Esophagus muscularis mucosa (tissue), 4 donors: ENCODE measurements at regions not wholly inside any gene's neighbourhood (a gene's known extent, or its start where the extent isn't known, plus 50 kb on each side); places are given as distances from the start of the nearest gene placed in this dataset.
A peak's percentile ranks its signal among the peaks of the same experiment; 100 is the strongest.

Experiments used
- DNase-seq: peaks from one replicate; pipeline ENCODE4 v3.0.0-alpha.2; 2017; ENCODE audit errors: extremely low spot score
- H3K27ac ChIP-seq, 4 donors: fragments of 200-600 bp; sonication (generic); replicated peaks in 1 of 4; 1 replicate in 3 of 4; 2 replicates in 1 of 4; pipeline ENCODE4 v1.5.1; 2016 to 2019; ENCODE audit warnings: mild to moderate bottlenecking in 1 of 4
- H3K27me3 ChIP-seq, 4 donors: fragments of 200-600 bp; sonication (generic); one replicate each; pipeline versions ENCODE4 v1.5.1 to v1.6.0; 2016 to 2019
- H3K36me3 ChIP-seq, 4 donors: fragments of 200-600 bp; sonication (generic); one replicate each; pipeline ENCODE4 v1.5.1; 2016 to 2019
- H3K4me1 ChIP-seq, 4 donors: fragments of 200-600 bp; sonication (generic); one replicate each; pipeline ENCODE4 v1.5.1; 2016 to 2019
- H3K4me3 ChIP-seq, 4 donors: fragments of 200-600 bp; sonication (generic); 1 replicate in 2 of 4; 2 replicates in 2 of 4; pipeline ENCODE4 v1.5.1; 2016 to 2019; ENCODE audit warnings: mild to moderate bottlenecking in 4 of 4, moderate library complexity in 1 of 4
- H3K9me3 ChIP-seq, 4 donors: fragments of 200-600 bp; sonication (generic); 1 replicate in 3 of 4; 2 replicates in 1 of 4; pipeline ENCODE4 v1.5.1; 2016 to 2019
- EP300 ChIP-seq: sonication (generic); formaldehyde crosslinking; IDR thresholded peaks from one replicate; pipeline ENCODE4 v1.6.1; 2017; ENCODE audit warnings: antibody characterized with exemption
- POLR2A ChIP-seq: fragments of 450-650 bp; IDR thresholded peaks from one replicate; pipeline ENCODE4 v1.6.1; 2017; ENCODE audit warnings: antibody characterized with exemption, moderate library complexity, mild to moderate bottlenecking, low read depth
- POLR2AphosphoS5 ChIP-seq, 2 donors: sonication (generic); formaldehyde crosslinking; IDR thresholded peaks; one replicate each; pipeline ENCODE4 v1.6.1; 2017; ENCODE audit warnings: antibody characterized with exemption in 2 of 2
- WGBS: methylation state at CpG from one replicate; pipeline ENCODE4 v1.1.5; 2018; 5-methylcytosine and 5-hydroxymethylcytosine counted together
- intact Hi-C: fragments of 100-400 bp; cut with DNase I; formaldehyde crosslinking; loops from one replicate; pipeline ENCODE4 v1.15.1; 2023
- TF ChIP-seq, protein P1 (sequence below), 3 experiments: fragments of 200-600 bp in 2 of 3; fragments of 450-650 bp in 1 of 3; sonication (generic) in 2 of 3; IDR thresholded peaks; one replicate each; pipeline ENCODE4 v1.5.1; 2017 to 2019; ENCODE audit warnings: antibody characterized with exemption in 3 of 3, mild to moderate bottlenecking in 2 of 3, moderate library complexity in 1 of 3

DNA sequence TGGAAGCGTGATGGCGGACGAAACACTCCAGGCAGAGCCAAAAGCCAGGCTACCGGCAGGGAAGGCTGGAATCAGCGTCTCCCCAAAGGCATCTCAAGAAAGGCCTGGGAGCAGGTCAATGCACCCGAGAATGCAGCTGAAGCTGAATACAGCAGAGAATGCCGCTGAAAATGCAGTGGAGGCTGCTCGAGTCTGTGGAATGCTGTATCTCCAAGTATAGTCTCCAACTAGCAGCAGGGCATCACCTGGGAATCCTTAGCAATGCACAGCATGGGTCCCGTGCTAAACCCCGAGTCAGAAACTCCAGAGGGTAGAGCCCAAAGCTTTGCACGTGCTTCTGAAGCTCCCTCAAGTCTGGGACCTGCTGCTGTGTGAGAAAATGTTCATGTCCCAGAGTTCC, 191.1 kb upstream of the ALKAL2 start:
- intact Hi-C loops: no loop called here
- Histone ChIP-seq H3K27me3 (no peaks in the 10 kb centered on the region), H3K9me3 (peaks cover 0 to 6% (median 0%) of the 10 kb centered on the region in 4 donors), H3K4me1 (peaks cover 0 to 9% (median 2%) of the 10 kb centered on the region in 4 donors), H3K4me3 (no peak overlapping the region), H3K27ac (no peak overlapping the region), H3K36me3 (no peaks in the 10 kb centered on the region)
- 63% methylated on average over 11 of the region's 11 CpGs for WGBS
- TF ChIP-seq, protein P1, sequence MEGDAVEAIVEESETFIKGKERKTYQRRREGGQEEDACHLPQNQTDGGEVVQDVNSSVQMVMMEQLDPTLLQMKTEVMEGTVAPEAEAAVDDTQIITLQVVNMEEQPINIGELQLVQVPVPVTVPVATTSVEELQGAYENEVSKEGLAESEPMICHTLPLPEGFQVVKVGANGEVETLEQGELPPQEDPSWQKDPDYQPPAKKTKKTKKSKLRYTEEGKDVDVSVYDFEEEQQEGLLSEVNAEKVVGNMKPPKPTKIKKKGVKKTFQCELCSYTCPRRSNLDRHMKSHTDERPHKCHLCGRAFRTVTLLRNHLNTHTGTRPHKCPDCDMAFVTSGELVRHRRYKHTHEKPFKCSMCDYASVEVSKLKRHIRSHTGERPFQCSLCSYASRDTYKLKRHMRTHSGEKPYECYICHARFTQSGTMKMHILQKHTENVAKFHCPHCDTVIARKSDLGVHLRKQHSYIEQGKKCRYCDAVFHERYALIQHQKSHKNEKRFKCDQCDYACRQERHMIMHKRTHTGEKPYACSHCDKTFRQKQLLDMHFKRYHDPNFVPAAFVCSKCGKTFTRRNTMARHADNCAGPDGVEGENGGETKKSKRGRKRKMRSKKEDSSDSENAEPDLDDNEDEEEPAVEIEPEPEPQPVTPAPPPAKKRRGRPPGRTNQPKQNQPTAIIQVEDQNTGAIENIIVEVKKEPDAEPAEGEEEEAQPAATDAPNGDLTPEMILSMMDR (IDR thresholded peaks at IDR 0.05): no peak
- TF ChIP-seq POLR2AphosphoS5 (IDR thresholded peaks at IDR 0.05) (no peak), POLR2A (no peak)
- DNase-seq: no peak

DNA sequence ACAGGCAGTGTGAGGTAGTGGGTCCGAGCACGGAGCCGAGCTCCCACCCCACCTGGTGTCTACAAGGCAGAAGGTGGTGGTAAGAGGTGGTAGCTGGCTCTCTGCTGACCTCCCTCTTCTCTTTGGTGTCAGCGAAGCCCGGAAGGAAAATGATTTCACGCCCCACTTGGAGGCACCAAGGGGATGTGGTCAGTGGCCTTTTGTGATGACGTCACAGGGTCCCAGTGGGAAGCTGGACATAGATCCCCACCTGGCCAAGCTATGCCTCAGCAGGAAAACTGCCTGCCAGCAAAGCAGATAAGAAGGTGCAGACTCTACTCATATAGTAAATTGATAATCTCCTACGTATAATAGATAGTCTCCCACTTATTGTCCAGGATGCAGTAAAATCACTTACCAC, 183.7 kb upstream of the ALKAL2 start:
- no peaks in the 10 kb centered on the region for H3K36me3 ChIP-seq
- H3K27ac ChIP-seq: no peak overlapping the region
- WGBS: 96% methylated on average over 8 of the region's 8 CpGs
- H3K9me3 ChIP-seq: peaks cover 0 to 13% (median 10%) of the 10 kb centered on the region in 4 donors
- peaks cover 0 to 49% (median 17%) of the 10 kb centered on the region in 4 donors for H3K27me3 ChIP-seq
- TF ChIP-seq EP300 (no peak), POLR2AphosphoS5 (IDR thresholded peaks at IDR 0.05) (no peak), POLR2A (no peak)
- TF ChIP-seq, protein P1 (IDR thresholded peaks at IDR 0.05): no peak
- intact Hi-C loops: no loop called here
- H3K4me1 ChIP-seq: peaks cover 0 to 13% (median 11%) of the 10 kb centered on the region in 4 donors
- no peak for DNase-seq
- no peak overlapping the region for H3K4me3 ChIP-seq

DNA sequence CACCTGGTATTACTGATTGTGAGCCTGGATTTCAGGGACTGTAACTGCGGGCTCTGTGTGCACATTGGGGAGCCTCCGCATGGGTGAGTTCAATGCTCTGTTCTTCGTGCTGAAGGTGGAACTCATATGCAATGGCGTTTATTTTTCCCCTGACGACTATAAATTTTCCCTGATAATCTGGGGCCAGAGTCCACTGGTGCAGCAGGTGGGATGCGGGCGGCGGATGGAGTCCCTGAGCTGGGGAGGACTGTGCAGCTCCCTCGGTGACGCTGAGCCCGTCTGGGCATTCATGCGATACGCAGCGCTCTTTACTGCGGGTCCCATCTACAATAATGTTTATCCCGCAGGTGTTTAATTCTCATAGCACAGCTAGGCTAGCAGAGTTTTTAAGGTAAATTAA, 181.6 kb upstream of the ALKAL2 start:
- TF ChIP-seq, protein P1 (IDR thresholded peaks at IDR 0.05): no peak
- TF ChIP-seq POLR2AphosphoS5 (IDR thresholded peaks at IDR 0.05) (no peak), POLR2A (no peak), EP300 (no peak)
- intact Hi-C loops: no loop called here
- Histone ChIP-seq H3K36me3 (no peaks in the 10 kb centered on the region), H3K9me3 (peaks cover 0 to 12% (median 7%) of the 10 kb centered on the region in 4 donors), H3K4me3 (no peak overlapping the region), H3K4me1 (peaks cover 0 to 13% (median 11%) of the 10 kb centered on the region in 4 donors), H3K27me3 (peaks cover 0 to 70% (median 17%) of the 10 kb centered on the region in 4 donors), H3K27ac (no peak overlapping the region)
- WGBS: 93% methylated on average over 16 of the region's 16 CpGs
- DNase-seq: no peak

DNA sequence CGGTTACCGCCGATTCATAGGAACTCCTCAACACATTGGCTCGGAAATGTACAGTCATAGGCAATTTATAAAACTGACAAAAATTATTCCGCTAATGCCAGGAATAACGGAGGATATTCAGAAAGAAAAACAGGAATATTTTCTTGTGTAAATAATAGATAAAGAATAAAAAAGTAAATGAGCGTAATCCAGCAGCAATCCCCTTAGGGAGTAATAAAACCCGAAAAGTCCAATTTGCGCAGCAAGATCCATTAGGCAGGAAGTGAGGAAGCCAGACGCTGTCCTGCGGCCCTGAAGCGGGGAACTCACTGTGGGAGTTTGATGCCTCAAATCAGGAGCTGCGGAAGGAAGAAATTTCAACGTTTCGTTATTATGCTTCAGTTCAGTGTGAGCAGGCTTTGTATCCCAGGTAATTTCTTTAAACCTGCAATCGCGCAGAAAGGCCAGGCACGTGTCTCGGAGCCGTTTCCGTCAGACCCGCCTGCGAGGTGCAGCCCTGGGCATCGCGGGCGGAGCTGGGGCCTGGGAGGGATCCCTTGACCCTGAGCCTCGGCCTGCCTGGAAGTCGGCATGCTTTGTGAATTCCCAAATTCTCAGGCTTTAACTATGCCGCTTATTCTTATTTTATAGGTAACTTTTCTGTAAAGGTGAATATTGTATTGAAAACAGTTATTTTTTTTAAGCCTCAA, 180.9 kb upstream of the ALKAL2 start:
- Histone ChIP-seq H3K4me3 (no peak overlapping the region), H3K27me3 (peaks cover 0 to 74% (median 17%) of the 10 kb centered on the region in 4 donors)
- intact Hi-C loops: no loop called here

More for the DNA sequence above, 180.9 kb upstream of the ALKAL2 start:
- peak; percentile 78 for DNase-seq
- TF ChIP-seq, protein P1 (IDR thresholded peaks at IDR 0.05): no peak
- no peak for TF ChIP-seq POLR2AphosphoS5 (IDR thresholded peaks at IDR 0.05)
- TF ChIP-seq POLR2A: no peak
- TF ChIP-seq EP300: no peak
- H3K36me3 ChIP-seq: no peaks in the 10 kb centered on the region
- no peak overlapping the region for H3K27ac ChIP-seq
- peaks cover 0 to 11% (median 7%) of the 10 kb centered on the region in 4 donors for H3K9me3 ChIP-seq
- 39% methylated on average over 28 of the region's 29 CpGs for WGBS
- peaks cover 0 to 13% (median 11%) of the 10 kb centered on the region in 4 donors for H3K4me1 ChIP-seq
